T-cell (primary cell): ENCODE measurements at regions not wholly inside any gene's neighbourhood (a gene's known extent, or its start where the extent isn't known, plus 50 kb on each side); places are given as distances from the start of the nearest gene placed in this dataset.

Source experiments
- ATAC-seq, 4 experiments: fragments of 200-7000 bp in 3 of 4; fragments of 150-1000 bp in 1 of 4; cut with Tn5 transposase; replicated peaks in 1 of 4; 1 replicate in 3 of 4; 2 replicates in 1 of 4; pipeline ENCODE4 v1.10.0; 2021; ENCODE audit warnings: moderate library complexity in 3 of 4, mild to moderate bottlenecking in 2 of 4, moderate number of reproducible peaks in 1 of 4
- CTCF ChIA-PET, 2 donors: fragments of 300-600 bp; sonication (Branson Sonifier 250); formaldehyde crosslinking; loops; one replicate each; lab custom pipeline; 2022; ENCODE audit warnings: antibody characterized with exemption in 2 of 2; lab: Charles Lee
- POLR2A ChIA-PET, 2 donors: fragments of 300-600 bp; sonication (Branson Sonifier 250); formaldehyde crosslinking; loops; one replicate each; lab custom pipeline; 2022; ENCODE audit warnings: antibody characterized with exemption in 2 of 2; lab: Charles Lee
- DNase-seq, 35 experiments: peaks; one replicate each; pipeline versions ENCODE4 v3.0.0 to v3.0.0-alpha.2; 2013 to 2023
- H3K27ac ChIP-seq: one replicate; pipeline ENCODE4 v1.5.1; 2013; ENCODE audit warnings: low read length
- H3K27me3 ChIP-seq, 2 experiments: replicated peaks in 1 of 2; 1 replicate in 1 of 2; 2 replicates in 1 of 2; pipeline versions ENCODE4 v1.6.1 to v1.7.0; 2013; ENCODE audit warnings: low read length in 1 of 2, mixed read lengths in 1 of 2; ENCODE audit not compliant: control insufficient read depth in 2 of 2, insufficient read depth in 2 of 2; ENCODE audit errors: extremely low read depth in 1 of 2
- H3K36me3 ChIP-seq, 2 donors: 1 replicate in 1 of 2; 2 replicates in 1 of 2; pipeline versions ENCODE4 v1.6.1 to v1.7.0; 2013; ENCODE audit warnings: low read length in 1 of 2; ENCODE audit not compliant: control insufficient read depth in 2 of 2, insufficient read depth in 1 of 2; ENCODE audit errors: extremely low read depth in 1 of 2
- H3K4me1 ChIP-seq, 2 experiments: 1 replicate in 1 of 2; 2 replicates in 1 of 2; pipeline versions ENCODE4 v1.6.1 to v1.7.0; 2013; ENCODE audit warnings: low read length in 2 of 2, mixed read lengths in 1 of 2; ENCODE audit not compliant: insufficient read depth in 2 of 2, control insufficient read depth in 1 of 2; ENCODE audit errors: extremely low read depth in 1 of 2
- H3K4me3 ChIP-seq, 2 donors: 1 replicate in 1 of 2; 2 replicates in 1 of 2; pipeline versions ENCODE4 v1.5.1 to v1.7.0; 2013; ENCODE audit warnings: mild to moderate bottlenecking in 2 of 2, low read length in 1 of 2, moderate library complexity in 1 of 2; ENCODE audit not compliant: control insufficient read depth in 1 of 2; ENCODE audit errors: extremely low read depth in 1 of 2
- H3K9me3 ChIP-seq: 2 replicates; pipeline ENCODE4 v1.7.0; 2013
- H3K27ac Mint-ChIP-seq, 2 donors: one replicate each; pipeline ENCODE4 v1.8.0; 2020 to 2021; ENCODE audit warnings: mild to moderate bottlenecking in 2 of 2, mixed read lengths in 2 of 2
- H3K27me3 Mint-ChIP-seq, 2 donors: one replicate each; pipeline ENCODE4 v1.8.0; 2021 to 2022; ENCODE audit warnings: mixed read lengths in 2 of 2
- H3K36me3 Mint-ChIP-seq: one replicate; pipeline ENCODE4 v1.8.0; 2021; ENCODE audit warnings: mixed read lengths
- H3K4me1 Mint-ChIP-seq, 3 donors: one replicate each; pipeline ENCODE4 v1.8.0; 2020 to 2022; ENCODE audit warnings: mixed read lengths in 3 of 3, mild to moderate bottlenecking in 1 of 3
- H3K4me3 Mint-ChIP-seq, 3 donors: one replicate each; pipeline ENCODE4 v1.8.0; 2020 to 2022; ENCODE audit warnings: mild to moderate bottlenecking in 3 of 3, mixed read lengths in 3 of 3, moderate library complexity in 3 of 3
- H3K9me3 Mint-ChIP-seq, 3 donors: one replicate each; pipeline ENCODE4 v1.8.0; 2020 to 2022; ENCODE audit warnings: mixed read lengths in 3 of 3
- WGBS: methylation state at CpG from one replicate; pipeline ENCODE4 v1.1.5; 2013; ENCODE audit warnings: missing lambda C conversion rate; ENCODE audit not compliant: insufficient coverage; 5-methylcytosine and 5-hydroxymethylcytosine counted together

- no peak for ATAC-seq
- Mint-ChIP-seq H3K36me3 (no peaks in the 10 kb centered on the region), H3K4me3 (no peak overlapping the region), H3K27ac (no peak overlapping the region), H3K4me1 (no peaks in the 10 kb centered on the region), H3K27me3 (peaks cover 10 to 19% of the 10 kb centered on the region in 2 donors), H3K9me3 (peaks cover 0 to under 1% (median 0%) of the 10 kb centered on the region in 3 donors)
- Histone ChIP-seq H3K4me1 (no peaks in the 10 kb centered on the region), H3K9me3 (no peaks in the 10 kb centered on the region), H3K4me3 (no peak overlapping the region), H3K27ac (no peak overlapping the region), H3K36me3 (no peaks in the 10 kb centered on the region), H3K27me3 (peaks cover 0 to 52% of the 10 kb centered on the region in 2 experiments)
- ChIA-PET POLR2A (no interaction called here), CTCF (no interaction called here)
- DNase-seq: peak in 1 of 35 experiments; percentile 6
- 83% methylated on average over 7 of the region's 8 CpGs for WGBS
Observed at GRCh38 chr6:170100046-170100445, 190.8 kb downstream of the DLL1 start.

- ChIA-PET POLR2A (no interaction called here), CTCF (no interaction called here)
- peaks cover 10 to 18% of the 10 kb centered on the region in 2 donors for H3K27me3 Mint-ChIP-seq
- Histone ChIP-seq H3K9me3 (no peaks in the 10 kb centered on the region), H3K36me3 (no peaks in the 10 kb centered on the region), H3K4me1 (no peaks in the 10 kb centered on the region), H3K27ac (no peak overlapping the region), H3K4me3 (no peak overlapping the region), H3K27me3 (peaks cover 0 to 52% of the 10 kb centered on the region in 2 experiments)
- H3K9me3 Mint-ChIP-seq: no peaks in the 10 kb centered on the region
- 89% methylated on average over 7 of the region's 11 CpGs for WGBS
- no peak overlapping the region for H3K4me3 Mint-ChIP-seq
- DNase-seq (peak in 1 of 35 experiments; percentile 15), ATAC-seq (no peak)
- no peak overlapping the region for H3K27ac Mint-ChIP-seq
- H3K4me1 Mint-ChIP-seq: no peaks in the 10 kb centered on the region
- H3K36me3 Mint-ChIP-seq: no peaks in the 10 kb centered on the region
Observed at GRCh38 chr6:170099387-170099786, 191.5 kb downstream of the DLL1 start.

- peak in 2 of 35 experiments; percentile 3 to 14 for DNase-seq
- H3K27me3 Mint-ChIP-seq: peaks cover 10 to 18% of the 10 kb centered on the region in 2 donors
- no peaks in the 10 kb centered on the region for H3K9me3 Mint-ChIP-seq
- Histone ChIP-seq H3K9me3 (no peaks in the 10 kb centered on the region), H3K4me1 (no peaks in the 10 kb centered on the region), H3K27me3 (peaks cover 0 to 55% of the 10 kb centered on the region in 2 experiments), H3K27ac (no peak overlapping the region), H3K36me3 (no peaks in the 10 kb centered on the region), H3K4me3 (no peak overlapping the region)
- H3K36me3 Mint-ChIP-seq: no peaks in the 10 kb centered on the region
- no peaks in the 10 kb centered on the region for H3K4me1 Mint-ChIP-seq
- CTCF ChIA-PET: no interaction called here
- no peak for ATAC-seq
- WGBS: 89% methylated on average over 35 of the region's 37 CpGs
- H3K27ac Mint-ChIP-seq: no peak overlapping the region
- no peak overlapping the region for H3K4me3 Mint-ChIP-seq
- POLR2A ChIA-PET: no interaction called here
Observed at GRCh38 chr6:170098428-170099170, 192.3 kb downstream of the DLL1 start.

GRCh38 chr6:170097505-170098427 lies 193.1 kb downstream of the DLL1 start:
- WGBS: 81% methylated on average over 19 of the region's 22 CpGs
- H3K27ac Mint-ChIP-seq: no peak overlapping the region
- POLR2A ChIA-PET: no interaction called here
- H3K27me3 Mint-ChIP-seq: peaks cover 10 to 18% of the 10 kb centered on the region in 2 donors
- ATAC-seq (no peak), DNase-seq (peak in 3 of 35 experiments; percentile 2 to 17 (median 4))
- H3K9me3 Mint-ChIP-seq: no peaks in the 10 kb centered on the region
- H3K9me3 ChIP-seq: no peaks in the 10 kb centered on the region
- no peaks in the 10 kb centered on the region for H3K4me1 ChIP-seq
- no peaks in the 10 kb centered on the region for H3K36me3 Mint-ChIP-seq
- no peaks in the 10 kb centered on the region for H3K4me1 Mint-ChIP-seq
- no peaks in the 10 kb centered on the region for H3K36me3 ChIP-seq
- H3K27ac ChIP-seq: no peak overlapping the region
- CTCF ChIA-PET: no interaction called here
- H3K27me3 ChIP-seq: peaks cover 0 to 49% of the 10 kb centered on the region in 2 experiments
- no peak overlapping the region for H3K4me3 Mint-ChIP-seq
- H3K4me3 ChIP-seq: no peak overlapping the region

GRCh38 chr6:170096803-170097504 lies 193.9 kb downstream of the DLL1 start:
- 79% methylated on average over 17 of the region's 22 CpGs for WGBS
- Mint-ChIP-seq H3K4me3 (no peak overlapping the region), H3K4me1 (no peaks in the 10 kb centered on the region), H3K27ac (no peak overlapping the region), H3K36me3 (no peaks in the 10 kb centered on the region), H3K27me3 (peaks cover 10 to 16% of the 10 kb centered on the region in 2 donors), H3K9me3 (no peaks in the 10 kb centered on the region)
- Histone ChIP-seq H3K27ac (no peak overlapping the region), H3K36me3 (no peaks in the 10 kb centered on the region), H3K4me1 (peaks cover 0 to 3% of the 10 kb centered on the region in 2 experiments), H3K9me3 (no peaks in the 10 kb centered on the region), H3K27me3 (peaks cover 0 to 48% of the 10 kb centered on the region in 2 experiments), H3K4me3 (no peak overlapping the region)
- POLR2A ChIA-PET: no interaction called here
- ATAC-seq (no peak), DNase-seq (peak in 2 of 35 experiments; percentile 3 to 17)
- CTCF ChIA-PET: no interaction called here

- ChIA-PET POLR2A (no interaction called here), CTCF (no interaction called here)
- no peak for ATAC-seq
- Histone ChIP-seq H3K4me1 (peaks cover 0 to 3% of the 10 kb centered on the region in 2 experiments), H3K27ac (no peak overlapping the region), H3K9me3 (no peaks in the 10 kb centered on the region), H3K27me3 (peaks cover 0 to 48% of the 10 kb centered on the region in 2 experiments), H3K36me3 (no peaks in the 10 kb centered on the region), H3K4me3 (no peak overlapping the region)
- Mint-ChIP-seq H3K27ac (no peak overlapping the region), H3K36me3 (no peaks in the 10 kb centered on the region), H3K4me1 (no peaks in the 10 kb centered on the region), H3K4me3 (no peak overlapping the region), H3K9me3 (no peaks in the 10 kb centered on the region), H3K27me3 (peaks cover 10 to 16% of the 10 kb centered on the region in 2 donors)
- peak in 2 of 35 experiments; percentile 6 to 23 for DNase-seq
- WGBS: 88% methylated on average over 16 of the region's 23 CpGs
Observed at GRCh38 chr6:170096191-170096802, 194.6 kb downstream of the DLL1 start.
